GM19035 (cell line): ENCODE measurements at regions not wholly inside any gene's neighbourhood (a gene's known extent, or its start where the extent isn't known, plus 50 kb on each side); places are given as distances from the start of the nearest gene placed in this dataset.
"Not testable (repeated sequence)": the region's sequence is repeated elsewhere in the genome, so short reads cannot be mapped to it uniquely, and the experiment has no call there.

ENCODE experiments used
- ATAC-seq: cut with Tn5 transposase; IDR thresholded peaks from one replicate; pipeline ENCODE4 v1.9.1; 2021; ENCODE audit not compliant: unreplicated experiment

DNA sequence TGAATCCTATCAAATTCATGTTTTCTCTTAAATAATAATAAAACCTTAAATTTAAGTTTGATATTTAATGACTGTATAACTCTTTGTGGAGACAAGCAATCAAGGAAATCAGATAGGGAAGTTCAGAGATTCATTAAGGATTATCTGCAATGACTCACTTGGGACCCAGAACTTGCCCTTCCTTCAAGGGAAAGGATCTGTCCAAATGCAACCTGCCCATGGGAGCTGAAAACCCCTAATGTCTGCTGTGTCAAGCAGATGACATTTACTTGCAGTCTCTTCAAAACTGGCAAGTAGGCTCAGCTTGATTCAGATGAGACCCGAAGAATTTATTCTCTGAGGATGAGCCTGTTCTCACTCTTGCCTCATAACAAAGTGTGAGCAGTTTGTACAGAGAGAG is 1577.6 kb downstream of the EFNA5 start:
- no peak for ATAC-seq

DNA sequence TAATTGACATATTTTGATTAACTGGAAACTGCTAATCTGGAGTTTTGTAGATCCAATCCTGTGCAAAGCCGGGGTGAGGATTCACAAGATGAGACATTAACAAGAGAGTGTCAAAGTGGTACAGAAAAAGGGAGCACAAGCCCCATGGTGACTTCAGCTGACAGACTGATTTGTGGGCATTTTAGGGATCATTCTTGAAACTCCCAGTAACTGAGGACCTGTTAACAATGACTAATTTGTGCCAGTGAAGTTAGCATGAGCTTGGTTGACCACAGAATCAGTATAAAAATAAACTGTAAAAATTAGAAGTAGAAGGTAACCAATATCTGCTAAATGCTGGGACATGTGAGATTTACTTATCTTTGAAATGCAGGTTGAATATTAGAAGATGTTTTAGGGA is 1578.3 kb downstream of the EFNA5 start:
- no peak for ATAC-seq

DNA sequence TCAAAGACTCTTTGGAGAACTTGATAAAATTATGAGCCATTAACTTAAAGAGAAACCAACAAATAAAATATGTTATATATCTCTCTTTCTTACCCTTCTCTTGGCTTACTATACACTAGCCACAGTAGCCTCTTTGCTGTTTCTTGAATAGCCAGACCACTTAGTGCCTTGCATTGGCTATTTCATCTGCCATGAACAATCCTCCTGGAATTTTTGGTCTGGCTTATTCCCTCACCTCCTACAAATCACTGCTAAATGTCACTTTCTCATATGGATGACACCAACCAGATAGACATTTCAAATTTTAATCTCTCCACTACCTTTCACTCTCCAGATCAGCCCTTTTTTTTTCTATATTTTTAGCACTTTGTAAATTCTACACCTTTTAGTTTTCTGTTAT is 1581.7 kb downstream of the EFNA5 start:
- no peak for ATAC-seq

DNA sequence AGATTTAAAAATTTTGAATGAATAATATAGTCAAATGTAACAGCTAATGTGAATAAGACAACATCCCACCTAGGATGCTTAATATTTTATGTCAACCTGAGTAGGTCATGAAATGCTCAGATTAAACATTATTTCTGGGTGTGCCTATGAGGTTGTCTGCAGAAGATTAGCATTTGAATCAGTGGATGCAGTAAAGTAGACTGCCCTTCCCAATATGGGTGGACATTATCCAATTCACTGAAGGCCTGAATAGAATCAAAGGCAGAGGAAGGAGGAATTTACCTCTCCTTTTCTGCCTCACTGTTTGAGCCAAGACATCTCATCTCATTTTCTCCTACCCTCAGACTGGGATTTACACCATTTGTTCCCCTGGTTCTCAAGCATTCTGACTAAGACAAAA is 1582.3 kb downstream of the EFNA5 start:
- ATAC-seq, result no peak

DNA sequence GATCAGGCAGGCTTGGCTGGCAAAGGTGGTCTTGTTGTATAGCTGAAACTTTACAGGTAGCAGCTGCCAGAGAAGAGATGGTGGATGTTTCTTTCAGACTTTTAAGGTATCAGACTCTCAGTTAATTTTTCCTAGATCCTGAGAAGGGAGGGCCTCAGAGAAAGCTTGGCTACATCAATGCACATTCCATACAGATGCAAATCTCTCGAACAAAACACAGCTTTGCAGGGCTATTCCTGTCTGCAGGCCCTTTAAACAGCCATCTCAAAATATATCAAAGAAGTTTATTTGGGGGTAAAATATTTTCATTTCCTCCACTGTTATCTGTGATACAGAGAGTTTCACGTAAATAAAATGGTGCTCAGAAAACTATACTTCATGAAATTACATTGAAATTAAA is 1584.4 kb downstream of the EFNA5 start:
- ATAC-seq, result no peak

DNA sequence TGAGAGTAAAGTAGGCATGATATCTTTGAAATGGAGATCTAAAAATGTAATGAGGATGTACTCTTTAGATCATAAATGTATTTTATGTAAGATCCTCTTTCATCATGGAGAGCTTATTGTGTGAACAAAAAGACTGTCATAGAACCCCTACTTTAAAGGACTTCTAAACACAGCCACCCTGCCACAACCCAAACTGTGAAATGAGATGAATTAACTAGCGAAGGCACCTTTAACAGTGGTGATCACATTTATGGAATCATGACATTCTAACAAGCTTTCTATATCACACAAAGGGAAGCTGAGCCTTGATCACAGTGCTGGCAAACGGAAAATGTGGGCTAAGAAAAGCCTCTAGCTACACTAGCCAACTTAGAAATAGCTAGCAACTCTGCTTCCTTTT is 1585.2 kb downstream of the EFNA5 start:
- no peak for ATAC-seq

DNA sequence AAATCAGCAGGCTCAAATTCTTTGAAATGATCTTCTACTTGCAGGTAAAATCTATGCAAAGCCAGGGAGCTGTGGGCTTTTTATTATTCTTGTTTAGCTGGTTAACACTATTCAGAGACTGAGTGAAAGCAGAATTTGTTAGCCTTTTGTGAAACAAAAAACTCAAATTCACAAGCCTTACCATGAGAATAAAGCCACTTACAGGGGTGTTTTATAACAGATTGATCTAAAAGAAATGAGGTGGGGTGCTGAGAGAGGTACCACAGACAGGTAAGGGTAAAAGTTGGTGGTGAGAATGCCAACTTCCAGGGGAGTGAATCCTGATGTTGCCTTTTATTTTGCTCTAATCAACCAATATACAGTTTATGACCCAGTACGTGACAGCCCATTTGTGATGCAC is 1585.6 kb downstream of the EFNA5 start:
- no peak for ATAC-seq

DNA sequence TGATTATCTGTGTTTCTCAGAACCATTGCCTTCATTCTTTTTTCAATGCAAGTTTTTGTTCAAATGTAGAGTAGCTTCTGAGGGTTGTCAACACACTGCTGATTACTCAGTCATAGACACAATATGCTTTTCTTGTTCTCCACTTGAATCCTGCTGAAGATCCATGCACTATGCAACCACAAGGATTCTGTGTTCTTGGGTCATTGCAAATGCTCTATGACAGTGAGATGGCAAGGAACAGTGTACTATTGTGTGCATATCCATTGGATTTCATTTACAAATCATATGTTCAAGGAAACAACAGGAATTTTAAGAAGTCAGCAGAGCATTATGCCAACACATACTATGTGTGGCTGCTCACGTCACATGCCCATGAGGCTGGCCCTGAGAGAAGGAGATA is 1590.2 kb downstream of the EFNA5 start:
- no peak for ATAC-seq

- ATAC-seq, result no peak
These were observed 1594.1 kb downstream of the EFNA5 start for GRCh38 chr5:106076655-106077054.

DNA sequence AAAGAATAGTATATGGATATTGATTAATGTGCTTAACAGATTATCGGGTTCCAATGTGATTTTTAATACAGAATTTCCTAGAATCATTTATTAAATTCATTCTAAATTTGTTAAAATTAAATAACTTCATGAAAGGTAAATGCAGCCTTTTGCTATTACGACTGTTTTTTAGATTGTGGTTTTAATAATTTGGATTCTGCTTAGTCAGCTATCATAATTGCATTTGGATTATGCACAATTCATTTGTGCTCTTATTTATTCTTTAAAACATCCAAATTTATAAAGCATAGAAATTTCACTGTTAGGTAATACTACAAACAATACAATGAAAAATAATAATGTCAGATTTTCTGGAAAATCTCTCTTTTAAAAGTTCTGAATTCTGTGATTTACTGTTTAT is 1598.5 kb downstream of the EFNA5 start:
- no peak for ATAC-seq

GRCh38 chr5:106047341-106047740 is 1623.4 kb downstream of the EFNA5 start:
- no peak for ATAC-seq

GRCh38 chr5:106032069-106032468 is 1638.7 kb downstream of the EFNA5 start:
- not testable (repeated sequence) for ATAC-seq

GRCh38 chr5:106028314-106028713 is 1642.4 kb downstream of the EFNA5 start:
- no peak for ATAC-seq

- ATAC-seq, result no peak
These were observed 1649.8 kb downstream of the EFNA5 start for GRCh38 chr5:106020894-106021293.

DNA sequence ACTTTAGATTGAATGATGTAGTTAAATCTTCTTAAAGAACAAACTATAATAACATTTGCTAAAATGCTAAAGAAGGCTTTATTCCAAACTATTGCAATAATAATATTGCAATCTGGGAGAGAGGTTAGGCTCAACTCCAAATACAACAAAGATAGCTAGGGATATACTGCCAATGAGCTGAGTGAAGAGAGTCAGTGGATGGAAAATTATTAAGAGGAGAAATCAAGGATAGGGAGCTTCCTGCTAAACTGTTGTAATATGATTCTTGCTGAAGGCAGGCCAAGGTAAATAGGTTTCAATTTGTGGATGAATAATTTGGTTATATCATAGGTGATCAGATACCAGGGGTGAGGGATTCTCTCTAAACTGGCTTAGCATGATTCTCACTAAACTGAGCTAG is 1651.5 kb downstream of the EFNA5 start:
- no peak for ATAC-seq

- no peak for ATAC-seq
These were observed 1653.4 kb downstream of the EFNA5 start for GRCh38 chr5:106017243-106017857.

- no peak for ATAC-seq
These were observed 1656.5 kb downstream of the EFNA5 start for GRCh38 chr5:106014262-106014661.

DNA sequence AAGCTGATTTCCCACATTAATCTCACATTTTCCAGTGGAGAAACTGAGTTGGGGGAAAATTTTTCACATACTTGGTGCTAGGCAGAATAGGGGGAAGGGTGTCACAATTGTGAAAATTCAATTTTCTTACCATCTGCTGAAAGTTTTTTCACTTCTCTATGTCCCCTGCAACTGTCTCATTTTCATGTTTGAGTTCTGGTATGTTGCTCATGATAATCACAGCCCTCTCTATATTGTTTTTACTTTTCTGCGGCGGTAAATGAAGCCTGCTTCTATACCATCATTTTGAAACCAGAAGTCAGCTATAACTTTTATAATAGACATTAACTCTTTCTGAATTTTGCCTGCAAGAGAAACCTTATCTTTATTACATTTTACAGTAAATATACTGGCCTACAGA is 1664.5 kb downstream of the EFNA5 start:
- no peak for ATAC-seq

DNA sequence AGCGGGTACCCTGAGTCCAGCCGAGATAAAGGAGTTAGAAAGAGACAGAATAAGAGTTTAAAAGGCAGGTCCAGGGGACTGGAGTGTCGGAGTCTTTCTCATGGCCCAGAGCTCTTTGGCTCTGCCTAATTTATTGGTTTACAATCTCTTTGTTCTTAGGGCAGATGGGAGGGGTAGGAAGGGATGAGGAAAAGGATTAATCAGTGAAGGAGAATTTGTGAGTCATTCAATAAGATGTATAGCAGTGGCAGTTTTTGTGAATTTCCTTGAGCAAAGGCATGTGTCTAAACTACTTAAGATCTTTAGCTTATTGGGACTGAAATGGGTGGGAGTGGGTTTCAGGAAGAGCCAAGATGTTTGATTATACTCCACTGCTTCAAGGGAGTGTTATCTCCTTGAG is 1671.7 kb downstream of the EFNA5 start:
- ATAC-seq, result not testable (repeated sequence)

GRCh38 chr5:105993027-105993426 is 1677.7 kb downstream of the EFNA5 start:
- no peak for ATAC-seq

- ATAC-seq, result no peak
These were observed 1688.2 kb downstream of the EFNA5 start for GRCh38 chr5:105982526-105982925.

GRCh38 chr5:105978011-105978410 is 1692.7 kb downstream of the EFNA5 start:
- no peak for ATAC-seq

- ATAC-seq, result no peak
These were observed 1693.6 kb downstream of the EFNA5 start for GRCh38 chr5:105977163-105977562.

- ATAC-seq, result no peak
These were observed 1699.8 kb downstream of the EFNA5 start for GRCh38 chr5:105970919-105971318.
